ENCODE measurements at regions not wholly inside any gene's neighbourhood (a gene's known extent, or its start where the extent isn't known, plus 50 kb on each side); places are given as distances from the start of the nearest gene placed in this dataset.

- no peak overlapping the region for H3K9ac ChIP-seq (ENCODE audit: insufficient read depth in 1 of 2, low read depth in 2 of 2, low read length in 2 of 2)
- H3K36me3 ChIP-seq (ENCODE audit: control insufficient read depth, insufficient read depth, low read length), result no peaks in the 10 kb centered on the region
- H3K4me1 ChIP-seq (replicated peaks in 1 of 2; ENCODE audit: control insufficient read depth in 2 of 2, insufficient read depth in 2 of 2, low read length in 2 of 2), result no peaks in the 10 kb centered on the region
- in situ Hi-C loops (cut with MboI) (no loop called here), intact Hi-C loops (cut with micrococcal nuclease) (no loop called here)
- H4K20me1 ChIP-seq (replicated peaks; ENCODE audit: control insufficient read depth, insufficient read depth, low read length), result 0 out of 2 replicates have a peak, but pooled peaks cover 2% of the 10 kb centered on the region
- ChIA-PET POLR2A (no interaction called here), CTCF (ENCODE audit: low intra/inter-chr PET ratio) (no interaction called here)
- H3K79me2 ChIP-seq (ENCODE audit: control insufficient read depth, insufficient read depth, low read length), result no peaks in the 10 kb centered on the region
- H3K9me3 ChIP-seq (replicated peaks; ENCODE audit: control insufficient read depth, insufficient read depth, low read depth, low read length), result no peaks in the 10 kb centered on the region
- no TSS peak for BruUV-seq (replicated peaks)
- H3K27me3 ChIP-seq (ENCODE audit: control insufficient read depth in 2 of 2, insufficient read depth in 2 of 2, low read length in 2 of 2), result peaks cover 3 to 10% of the 10 kb centered on the region in 2 experiments; a peak in 3 of 5 replicates
- WGBS (ENCODE audit: insufficient coverage, low coverage, missing lambda C conversion rate), result 2% methylated on average over 8 of the region's 8 CpGs
- DNase-seq (ENCODE audit: extremely low read depth in 1 of 4, low spot score in 3 of 4) (no peak), FAIRE-seq (no peak), ATAC-seq (no peak)
- H3K4me2 ChIP-seq (ENCODE audit: insufficient read depth, low read length), result no peak overlapping the region
- H3K27ac ChIP-seq (ENCODE audit: extremely low read depth, low read depth, low read length), result no peak overlapping the region
- H3K9me1 ChIP-seq (ENCODE audit: control insufficient read depth, insufficient read depth, low read length), result no peaks in the 10 kb centered on the region
- TF ChIP-seq GMEB1 (CRISPR knock-in tag; IDR thresholded peaks at IDR 0.05), result no peak
- TF ChIP-seq TOE1 (IDR thresholded peaks at IDR 0.05; ENCODE audit: borderline replicate concordance), result no peak
- TF ChIP-seq TOE1 (CRISPR knock-in tag; IDR thresholded peaks at IDR 0.05; ENCODE audit: borderline replicate concordance, low read depth), result no peak
- TF ChIP-seq MEF2A (IDR thresholded peaks at IDR 0.05; ENCODE audit: control insufficient read depth, low read depth, low read length), result no peak
- no peak for TF ChIP-seq MAFF (IDR thresholded peaks at IDR 0.05; ENCODE audit: low read length)
- TF ChIP-seq KLF13 (tag; IDR thresholded peaks at IDR 0.05; ENCODE audit: borderline replicate concordance, low read depth), result no peak
- TF ChIP-seq NKRF (IDR thresholded peaks at IDR 0.05; ENCODE audit: borderline replicate concordance), result no peak
- TF ChIP-seq TAL1 (IDR thresholded peaks at IDR 0.05), result no peak
- no peak overlapping the region for H3K4me3 ChIP-seq
- no peak overlapping the region for H2AFZ ChIP-seq (ENCODE audit: low read depth, low read length)
Observed at GRCh38 chr4:40686081-40686913, 56.6 kb upstream of the RBM47 start.

Data from K562 (cell line).